Stimulated activated CD4-positive, alpha-beta T cell treated with anti-CD3 and anti-CD28 coated beads, Interleukin-1b, Interleukin-23, amount 100 ng/mL, for 4 hours (primary cell): ENCODE measurements at regions not wholly inside any gene's neighbourhood (a gene's known extent, or its start where the extent isn't known, plus 50 kb on each side); places are given as distances from the start of the nearest gene placed in this dataset.

ENCODE experiments used
- DNase-seq, 2 donors: peaks; one replicate each; pipeline ENCODE4 v3.0.0-alpha.2; 2020; ENCODE audit warnings: low read depth in 2 of 2

DNA sequence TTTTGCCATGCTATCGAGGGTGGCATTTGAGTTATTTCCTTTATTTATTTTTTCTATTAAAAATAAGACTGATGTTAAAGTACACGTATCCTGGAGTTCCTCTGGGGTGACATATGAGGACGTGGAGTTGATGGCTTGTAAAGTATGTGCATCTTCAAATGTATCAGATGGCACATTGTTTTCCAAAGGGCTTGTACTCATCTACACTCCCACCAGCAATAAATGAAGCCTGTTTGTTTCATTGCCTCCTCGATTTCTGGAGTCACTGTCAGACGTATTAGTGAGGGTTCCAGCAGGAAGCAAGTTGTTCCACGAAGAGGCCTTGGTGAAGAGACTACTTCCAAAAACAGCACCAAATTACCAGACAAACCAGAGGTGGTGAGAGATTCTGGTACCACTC, 423.9 kb downstream of the NPHP4 start:
- DNase-seq = no peak

DNA sequence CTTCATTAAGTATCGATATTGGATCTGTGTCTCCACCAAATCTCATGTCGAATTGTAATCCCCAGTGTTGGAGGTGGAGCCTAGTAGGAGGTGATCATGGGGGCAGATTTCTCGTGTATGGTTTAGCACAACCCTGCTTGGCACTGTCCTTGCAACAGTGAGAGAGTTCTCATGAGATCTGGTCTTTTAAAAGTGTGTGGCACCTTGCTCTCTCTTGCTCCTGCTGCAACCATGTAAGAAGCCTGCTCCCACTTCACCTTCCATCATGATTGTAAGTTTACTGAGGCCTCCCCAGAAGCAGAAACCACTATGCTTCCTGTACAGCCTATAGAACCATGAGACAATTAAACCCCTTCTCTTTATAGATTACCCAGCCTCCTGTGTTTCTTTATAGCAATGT, 424.4 kb downstream of the NPHP4 start:
- DNase-seq = no peak

DNA sequence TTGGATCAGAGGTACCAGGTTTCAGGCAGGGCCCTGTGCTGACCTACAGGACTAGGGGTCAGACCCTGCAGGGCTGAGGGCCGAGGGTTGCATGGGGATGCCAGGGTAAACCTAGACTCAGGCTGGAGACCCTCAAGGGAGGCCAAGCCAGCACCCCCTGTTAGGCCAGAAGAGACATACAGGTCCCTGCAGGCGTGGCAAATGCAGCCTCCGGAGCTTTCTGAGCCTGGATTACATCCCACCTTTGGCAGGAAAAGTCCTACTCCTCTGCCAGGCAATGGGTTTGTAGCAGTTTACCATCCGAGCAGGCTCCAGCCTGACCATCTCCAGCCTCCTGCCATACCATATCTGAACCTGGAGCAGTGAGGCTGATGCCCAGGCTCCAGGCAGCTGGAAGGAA, 425.3 kb downstream of the NPHP4 start:
- DNase-seq = no peak

DNA sequence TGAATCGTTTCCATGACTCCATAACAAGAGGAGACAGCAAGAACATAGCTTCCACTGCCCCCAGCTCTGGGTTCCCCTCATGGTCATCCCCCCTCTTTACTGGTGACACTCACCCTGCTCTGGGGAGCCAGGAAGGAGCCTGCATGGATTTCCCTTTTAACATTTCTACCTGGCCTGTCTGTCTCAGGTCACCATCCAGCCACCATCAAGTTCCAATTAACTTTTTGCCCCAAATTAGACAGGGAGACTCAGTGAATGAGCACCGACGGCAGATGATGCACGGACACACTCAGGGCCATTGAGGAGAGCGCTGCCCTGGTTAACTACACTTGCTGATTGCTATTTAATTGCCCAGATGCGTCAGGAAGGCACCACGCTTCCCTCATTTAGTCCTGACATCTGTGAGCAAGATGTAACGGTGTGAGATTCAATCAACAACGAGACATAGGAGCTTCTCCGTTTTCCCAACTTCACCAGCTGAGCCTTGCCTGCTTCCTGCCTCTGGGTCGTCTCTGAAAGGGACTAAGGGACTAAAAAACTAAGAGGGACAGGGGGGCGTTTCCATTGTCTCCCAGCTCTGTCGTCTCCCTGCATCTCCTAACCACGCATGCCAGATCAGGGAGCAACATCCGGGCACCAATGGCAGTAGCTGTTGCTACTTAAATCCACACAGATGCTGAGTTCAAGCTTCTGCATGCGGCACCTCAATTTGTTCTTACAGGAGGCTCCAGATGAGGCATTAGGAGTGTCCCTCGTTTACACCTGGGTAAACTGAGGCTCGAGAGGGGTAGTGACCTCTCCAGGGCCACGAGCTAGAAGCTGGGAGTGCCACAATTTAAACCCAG, 426.7 kb downstream of the NPHP4 start:
- no peak for DNase-seq

DNA sequence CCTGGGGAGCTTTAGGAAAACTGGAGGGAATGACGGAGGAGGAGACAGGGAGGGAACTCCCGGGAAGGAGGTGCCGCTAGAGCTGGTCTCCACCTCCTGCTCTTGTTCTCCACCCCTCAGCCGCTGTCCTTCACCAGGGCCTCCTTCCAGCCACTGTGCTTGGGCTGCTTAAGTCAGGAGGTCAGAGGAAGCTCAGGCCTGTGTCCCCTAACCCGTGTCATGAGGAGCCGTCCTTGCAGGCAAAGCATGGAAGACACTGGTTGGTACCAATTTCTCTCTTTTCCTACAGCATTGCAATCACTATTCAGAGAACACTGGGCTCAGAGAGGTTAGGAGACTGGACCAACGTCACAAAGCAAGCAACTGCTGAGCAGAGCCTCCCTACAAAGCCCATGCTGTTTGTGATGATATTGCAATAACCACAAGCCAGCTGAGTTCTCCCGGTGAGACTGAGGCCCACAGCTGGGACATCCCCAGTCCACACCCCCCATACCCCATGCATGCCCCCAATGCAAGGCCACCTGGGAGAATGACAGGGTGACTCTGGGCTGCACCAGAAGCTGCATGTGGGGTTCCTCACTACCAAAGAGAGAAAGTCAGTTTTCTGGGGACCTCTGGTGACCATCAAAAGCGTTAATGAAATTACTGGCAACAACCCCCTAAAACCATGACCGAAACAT, 427.5 kb downstream of the NPHP4 start:
- DNase-seq = no peak

GRCh38 chr1:5563861-5564577, 428.2 kb downstream of the NPHP4 start:
- DNase-seq = no peak

DNA sequence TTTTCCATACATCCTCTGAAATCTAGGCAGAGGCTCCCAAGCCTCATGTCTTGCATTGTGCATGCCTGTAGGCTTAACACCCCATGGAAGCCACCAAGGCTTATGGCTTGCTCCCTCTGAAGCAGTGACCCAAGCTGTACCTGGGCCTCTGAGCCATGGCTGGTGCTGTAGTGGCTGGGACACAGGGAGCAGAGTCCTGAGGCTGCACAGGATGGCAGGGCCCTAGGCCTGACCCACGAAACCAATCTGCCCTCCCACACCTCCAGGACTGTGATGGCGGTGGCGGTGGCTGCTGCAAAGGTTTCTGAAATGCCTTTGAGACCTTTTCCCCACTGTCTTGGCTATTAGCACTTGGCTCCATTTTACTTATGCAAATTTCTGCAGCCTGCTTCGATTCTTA, 429.5 kb downstream of the NPHP4 start:
- DNase-seq = no peak

- DNase-seq = no peak
Observed at GRCh38 chr1:5562331-5562730, 429.9 kb downstream of the NPHP4 start.

DNA sequence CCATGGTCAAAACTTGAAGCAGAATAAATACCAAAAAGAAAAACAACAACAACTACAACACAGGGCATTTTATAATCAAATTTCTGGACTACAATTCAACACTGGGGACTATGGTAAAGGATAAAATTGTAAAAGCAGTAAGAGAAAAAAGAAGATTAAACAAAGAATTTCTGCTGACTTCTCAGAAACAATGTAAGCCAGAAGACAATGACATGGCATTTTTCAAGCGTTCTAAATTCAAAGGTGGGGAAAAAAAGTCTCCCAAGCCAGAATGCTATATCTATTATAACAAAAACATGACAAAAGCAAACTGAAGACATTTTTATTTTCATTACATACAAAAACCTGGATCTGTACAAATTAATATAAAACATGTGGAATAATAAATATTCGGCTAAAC, 433.1 kb downstream of the NPHP4 start:
- DNase-seq = no peak

DNA sequence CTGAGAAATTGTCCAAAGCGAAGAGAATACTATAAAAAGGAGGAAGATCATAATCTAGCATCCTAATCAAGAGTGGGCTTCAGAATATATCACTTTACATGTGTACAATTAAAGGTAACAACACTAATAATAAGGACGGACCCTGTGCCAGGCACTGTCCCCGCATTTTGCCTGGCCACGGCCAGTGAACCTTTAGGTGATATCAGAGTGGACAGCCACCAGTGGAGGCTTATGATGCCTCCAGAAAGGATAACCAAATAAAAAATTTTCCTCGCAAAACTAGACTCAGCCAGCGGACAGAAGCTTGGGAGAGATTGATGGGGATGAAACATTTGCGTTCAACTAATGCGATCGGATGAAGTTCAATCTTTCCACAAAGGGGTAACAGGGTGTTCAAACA, 436.4 kb downstream of the NPHP4 start:
- no peak for DNase-seq

- no peak for DNase-seq
Observed at GRCh38 chr1:5554784-5555183, 437.4 kb downstream of the NPHP4 start.

- no peak for DNase-seq
Observed at GRCh38 chr1:5554111-5554510, 438.1 kb downstream of the NPHP4 start.

DNA sequence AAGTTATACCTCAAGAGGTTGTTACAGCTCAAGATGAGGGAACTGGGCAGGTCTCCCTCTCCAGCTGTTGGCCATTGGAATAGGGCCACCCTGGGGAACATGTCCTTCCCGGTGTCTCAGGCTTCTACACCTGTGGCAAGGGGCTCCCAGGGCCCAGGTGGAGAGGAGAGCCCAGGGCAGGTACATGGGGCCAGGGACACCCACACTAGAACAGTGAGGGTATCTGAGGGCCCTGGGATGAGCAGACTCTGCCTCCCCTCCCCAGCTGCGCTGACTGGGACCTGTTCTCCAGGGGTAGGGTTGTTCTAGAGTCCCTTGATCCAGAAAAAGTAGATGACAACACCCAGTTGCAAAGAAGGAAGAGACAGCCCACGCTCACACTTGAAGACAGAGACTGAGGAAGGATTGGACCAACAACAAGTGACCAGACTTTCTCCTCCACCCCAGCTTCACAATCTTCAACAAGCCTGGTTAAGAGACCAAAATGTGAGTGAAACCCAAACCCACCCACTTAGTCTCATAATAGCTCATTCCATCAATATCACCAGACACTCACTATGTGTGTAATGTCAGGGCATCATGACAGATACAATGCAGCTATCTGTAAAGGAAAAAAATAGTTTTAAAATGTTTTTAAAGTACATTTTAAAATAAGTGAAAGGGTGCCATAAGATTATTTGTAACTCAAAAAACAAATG, 439.3 kb downstream of the NPHP4 start:
- DNase-seq = no peak

DNA sequence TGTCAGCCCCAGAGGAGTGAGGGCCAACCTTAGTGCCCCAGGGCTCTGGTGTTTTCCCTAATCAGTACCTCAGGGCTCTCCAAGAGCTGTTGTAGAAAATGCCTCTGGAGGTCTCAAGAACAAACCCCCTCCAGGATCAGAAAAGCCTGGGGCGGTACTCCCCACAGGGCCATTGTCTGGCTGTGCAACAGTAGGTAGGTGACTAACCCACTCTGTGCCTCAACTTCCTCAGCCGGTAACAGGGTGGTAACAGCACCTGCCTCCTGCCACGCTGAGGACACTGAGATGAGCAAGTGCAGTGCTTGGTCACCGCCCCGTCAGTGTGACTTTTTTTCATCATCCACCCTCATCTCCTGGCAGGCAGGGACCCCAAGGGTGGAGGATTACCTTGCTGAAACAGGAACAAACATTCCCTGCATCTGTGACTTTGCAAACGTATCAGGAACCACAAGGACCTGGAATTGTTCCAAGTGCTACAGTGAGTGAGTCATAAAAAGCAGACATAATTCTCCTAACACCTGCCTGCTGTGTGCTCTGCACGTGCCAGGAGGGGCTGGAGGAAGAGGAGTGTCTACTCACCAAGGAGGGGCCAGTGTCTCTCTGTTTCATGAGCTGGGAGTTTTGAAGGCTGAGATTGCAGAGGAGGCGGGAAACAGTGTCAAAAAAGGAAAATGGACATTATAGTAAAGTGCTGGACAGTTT, 440.8 kb downstream of the NPHP4 start:
- DNase-seq = no peak

DNA sequence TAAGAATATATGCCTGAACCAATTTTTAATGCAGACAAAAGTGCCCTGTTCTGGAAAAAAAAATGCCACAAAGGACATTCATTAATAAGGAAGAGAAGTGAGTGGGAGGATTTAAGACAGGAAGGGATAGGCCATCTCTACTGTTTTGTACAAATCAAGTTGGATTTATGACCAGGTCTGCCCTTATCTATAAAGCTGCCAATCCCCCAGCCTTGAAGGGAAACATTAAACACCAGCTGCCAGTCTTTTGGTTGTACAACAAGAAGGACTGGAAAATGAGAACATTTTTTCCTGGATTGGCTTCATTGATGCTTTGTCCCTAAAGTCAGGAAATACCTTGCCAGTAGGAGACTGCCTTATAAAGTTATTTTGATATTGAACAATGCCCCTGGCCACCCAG, 444.0 kb downstream of the NPHP4 start:
- DNase-seq = no peak

DNA sequence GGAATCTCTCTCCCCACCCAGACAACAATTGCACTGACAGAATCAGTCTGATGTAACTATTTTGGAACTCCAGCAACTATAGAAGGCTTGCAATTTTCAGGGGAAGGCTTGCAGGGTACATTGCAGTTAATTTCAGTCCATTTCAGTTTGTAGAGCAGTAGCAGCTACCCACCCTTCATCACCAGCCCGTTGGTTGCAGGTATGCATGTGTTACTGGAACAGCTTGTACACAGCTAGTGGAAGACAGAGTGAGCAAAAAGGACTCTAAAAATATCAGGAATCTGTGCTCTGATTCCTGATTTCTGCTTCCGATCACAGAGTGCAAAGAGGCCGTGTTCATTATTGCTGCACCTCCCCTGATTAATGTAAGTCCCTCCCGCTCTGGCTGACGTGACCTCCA, 449.0 kb downstream of the NPHP4 start:
- no peak for DNase-seq

DNA sequence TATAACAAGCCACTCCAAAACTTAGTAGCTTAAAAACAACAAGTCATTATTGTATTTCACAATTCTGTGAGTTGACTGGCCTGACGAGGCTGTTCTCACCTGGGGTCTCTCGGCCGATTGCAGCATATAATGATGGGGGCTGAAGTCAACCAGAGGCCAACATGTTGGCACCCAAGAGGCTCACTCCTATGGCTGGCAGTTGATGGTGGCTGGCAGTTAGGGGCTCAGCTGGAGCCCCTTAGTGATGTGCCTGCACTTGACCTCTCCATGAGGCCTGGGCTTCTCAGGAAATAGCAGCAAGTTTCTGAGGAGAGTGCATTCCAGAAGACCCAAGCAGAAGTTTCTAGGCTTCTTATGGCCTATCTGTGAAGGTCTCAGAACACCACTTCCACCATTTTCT, 459.4 kb downstream of the NPHP4 start:
- DNase-seq = no peak

GRCh38 chr1:5526822-5527551, 465.2 kb downstream of the NPHP4 start:
- no peak for DNase-seq

DNA sequence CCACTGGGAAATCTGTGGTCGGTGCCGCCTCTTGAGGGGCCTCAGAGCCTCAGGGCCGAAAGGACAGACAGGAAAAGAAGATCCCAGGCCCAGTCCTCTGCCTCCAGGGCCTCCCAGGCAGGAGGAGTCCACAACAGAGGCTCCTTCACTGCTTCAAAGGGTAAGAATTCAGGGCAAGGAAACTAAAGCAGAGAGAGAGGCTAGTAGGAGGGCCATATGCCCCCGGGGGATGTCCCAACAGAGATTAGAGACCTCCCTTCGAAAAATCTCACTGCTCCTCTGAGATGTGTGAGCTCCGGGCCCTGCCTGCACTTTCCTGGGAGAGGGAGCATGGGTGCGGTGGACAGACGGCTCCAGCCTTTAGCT, 465.9 kb downstream of the NPHP4 start:
- DNase-seq = no peak

- DNase-seq = no peak
Observed at GRCh38 chr1:5525597-5526384, 466.4 kb downstream of the NPHP4 start.
